C4-2B (cell line): ENCODE measurements at regions not wholly inside any gene's neighbourhood (a gene's known extent, or its start where the extent isn't known, plus 50 kb on each side); places are given as distances from the start of the nearest gene placed in this dataset.

Experiments used
- H3K27ac ChIP-seq: fragments of 450-650 bp; 2 replicates; pipeline ENCODE4 v1.5.1; 2017
- ZFX ChIP-seq: fragments of 450-650 bp; IDR thresholded peaks from 2 replicates; pipeline ENCODE4 v1.6.1; 2017
- TF ChIP-seq, protein P1 (sequence below): fragments of 450-650 bp; conservative IDR thresholded peaks from 2 replicates; pipeline ENCODE4 v1.5.1; 2017; ENCODE audit warnings: mild to moderate bottlenecking

DNA sequence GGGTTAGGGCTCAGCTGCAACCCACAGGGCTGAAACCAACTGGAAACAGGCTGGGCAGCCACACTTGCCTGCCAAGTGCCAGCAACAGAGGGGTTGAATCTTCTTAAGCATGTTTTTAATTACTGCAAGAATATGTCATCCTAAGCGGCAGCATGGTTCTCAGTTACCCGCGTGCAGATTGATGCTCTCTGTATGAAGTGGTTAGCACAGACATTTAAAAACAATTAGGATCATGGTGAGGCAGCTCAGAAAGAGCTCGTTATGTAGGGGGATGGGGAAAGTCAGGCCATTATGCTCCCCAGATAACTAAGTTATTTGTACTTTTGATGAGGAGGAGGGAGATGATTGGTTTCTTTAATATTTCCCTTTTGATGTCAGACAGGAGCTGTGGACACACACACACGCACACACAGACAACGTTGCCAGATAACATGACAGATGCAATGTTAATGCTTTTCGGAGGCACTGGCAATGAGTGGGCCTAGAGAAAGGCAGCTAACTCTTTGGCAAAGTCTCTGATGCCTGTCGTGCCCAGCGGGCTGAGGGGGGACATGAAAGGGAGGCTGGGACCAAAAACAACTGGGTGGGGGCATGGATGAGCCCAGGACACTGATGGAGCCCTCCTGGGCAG, 389.7 kb downstream of the NXPE2 start:
- TF ChIP-seq, protein P1, sequence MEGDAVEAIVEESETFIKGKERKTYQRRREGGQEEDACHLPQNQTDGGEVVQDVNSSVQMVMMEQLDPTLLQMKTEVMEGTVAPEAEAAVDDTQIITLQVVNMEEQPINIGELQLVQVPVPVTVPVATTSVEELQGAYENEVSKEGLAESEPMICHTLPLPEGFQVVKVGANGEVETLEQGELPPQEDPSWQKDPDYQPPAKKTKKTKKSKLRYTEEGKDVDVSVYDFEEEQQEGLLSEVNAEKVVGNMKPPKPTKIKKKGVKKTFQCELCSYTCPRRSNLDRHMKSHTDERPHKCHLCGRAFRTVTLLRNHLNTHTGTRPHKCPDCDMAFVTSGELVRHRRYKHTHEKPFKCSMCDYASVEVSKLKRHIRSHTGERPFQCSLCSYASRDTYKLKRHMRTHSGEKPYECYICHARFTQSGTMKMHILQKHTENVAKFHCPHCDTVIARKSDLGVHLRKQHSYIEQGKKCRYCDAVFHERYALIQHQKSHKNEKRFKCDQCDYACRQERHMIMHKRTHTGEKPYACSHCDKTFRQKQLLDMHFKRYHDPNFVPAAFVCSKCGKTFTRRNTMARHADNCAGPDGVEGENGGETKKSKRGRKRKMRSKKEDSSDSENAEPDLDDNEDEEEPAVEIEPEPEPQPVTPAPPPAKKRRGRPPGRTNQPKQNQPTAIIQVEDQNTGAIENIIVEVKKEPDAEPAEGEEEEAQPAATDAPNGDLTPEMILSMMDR = no peak
- no peak for TF ChIP-seq ZFX
- no peak overlapping the region for H3K27ac ChIP-seq

DNA sequence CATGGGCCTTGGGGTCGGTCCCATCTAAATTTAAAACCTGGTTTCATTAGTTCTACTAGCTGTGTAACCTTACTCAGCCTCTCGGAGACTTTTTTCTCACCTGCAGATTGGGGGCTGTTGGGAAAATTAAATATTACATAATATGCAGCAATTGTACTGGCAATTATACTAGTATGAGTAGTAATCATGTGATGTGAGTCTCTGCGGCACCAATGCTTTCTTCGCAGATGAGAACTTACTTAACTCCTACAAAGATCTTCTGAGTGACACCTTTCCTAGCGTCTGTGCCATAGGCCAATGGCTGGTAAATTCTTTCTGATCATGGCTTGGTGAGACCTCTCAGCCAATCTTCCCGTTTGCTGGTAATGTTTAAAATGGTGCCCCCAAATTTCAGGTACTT, 391.3 kb downstream of the NXPE2 start:
- no peak for TF ChIP-seq ZFX
- no peak overlapping the region for H3K27ac ChIP-seq

DNA sequence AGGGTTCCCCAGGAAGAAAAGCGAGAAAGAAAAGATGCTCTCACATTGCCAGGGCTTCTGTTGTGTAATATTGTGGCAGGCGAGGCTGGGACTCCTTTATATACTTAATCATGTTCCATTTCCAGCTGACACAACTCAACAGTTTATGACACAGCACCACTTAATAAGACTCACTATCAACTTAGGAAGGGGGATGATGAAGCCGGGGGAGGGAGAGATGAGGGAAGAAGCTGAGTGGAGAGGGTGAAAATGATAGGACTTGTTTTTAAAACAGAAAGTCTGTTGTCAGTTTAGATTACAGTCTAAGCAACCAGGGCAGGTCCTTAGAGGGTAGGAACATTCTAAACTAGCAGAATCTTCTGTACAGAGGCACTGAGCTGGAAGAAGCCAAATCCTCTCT, 397.0 kb downstream of the NXPE2 start:
- TF ChIP-seq ZFX = no peak
- TF ChIP-seq, protein P1 = no peak
- H3K27ac ChIP-seq = no peak overlapping the region

DNA sequence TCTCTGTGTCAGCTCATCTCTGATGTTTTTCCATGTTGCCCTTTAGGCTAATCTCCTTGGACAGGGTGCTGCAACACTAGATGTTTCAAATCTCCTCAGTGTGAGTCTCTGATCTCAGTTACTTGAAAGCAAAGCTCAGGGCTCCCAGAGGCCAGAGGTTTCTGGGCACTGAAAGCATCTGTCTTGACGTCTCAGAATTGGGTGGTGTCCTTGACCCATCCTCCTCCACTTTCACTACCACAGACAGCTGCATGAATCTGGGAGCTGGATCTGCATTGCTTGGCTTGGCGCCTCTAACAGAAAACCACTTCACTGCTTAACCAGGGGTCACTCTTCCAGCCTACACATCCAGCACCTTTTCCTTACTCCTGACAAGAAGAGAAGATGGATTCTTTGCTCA, 399.4 kb downstream of the NXPE2 start:
- H3K27ac ChIP-seq = no peak overlapping the region
- TF ChIP-seq ZFX = no peak
- TF ChIP-seq, protein P1 = no peak

DNA sequence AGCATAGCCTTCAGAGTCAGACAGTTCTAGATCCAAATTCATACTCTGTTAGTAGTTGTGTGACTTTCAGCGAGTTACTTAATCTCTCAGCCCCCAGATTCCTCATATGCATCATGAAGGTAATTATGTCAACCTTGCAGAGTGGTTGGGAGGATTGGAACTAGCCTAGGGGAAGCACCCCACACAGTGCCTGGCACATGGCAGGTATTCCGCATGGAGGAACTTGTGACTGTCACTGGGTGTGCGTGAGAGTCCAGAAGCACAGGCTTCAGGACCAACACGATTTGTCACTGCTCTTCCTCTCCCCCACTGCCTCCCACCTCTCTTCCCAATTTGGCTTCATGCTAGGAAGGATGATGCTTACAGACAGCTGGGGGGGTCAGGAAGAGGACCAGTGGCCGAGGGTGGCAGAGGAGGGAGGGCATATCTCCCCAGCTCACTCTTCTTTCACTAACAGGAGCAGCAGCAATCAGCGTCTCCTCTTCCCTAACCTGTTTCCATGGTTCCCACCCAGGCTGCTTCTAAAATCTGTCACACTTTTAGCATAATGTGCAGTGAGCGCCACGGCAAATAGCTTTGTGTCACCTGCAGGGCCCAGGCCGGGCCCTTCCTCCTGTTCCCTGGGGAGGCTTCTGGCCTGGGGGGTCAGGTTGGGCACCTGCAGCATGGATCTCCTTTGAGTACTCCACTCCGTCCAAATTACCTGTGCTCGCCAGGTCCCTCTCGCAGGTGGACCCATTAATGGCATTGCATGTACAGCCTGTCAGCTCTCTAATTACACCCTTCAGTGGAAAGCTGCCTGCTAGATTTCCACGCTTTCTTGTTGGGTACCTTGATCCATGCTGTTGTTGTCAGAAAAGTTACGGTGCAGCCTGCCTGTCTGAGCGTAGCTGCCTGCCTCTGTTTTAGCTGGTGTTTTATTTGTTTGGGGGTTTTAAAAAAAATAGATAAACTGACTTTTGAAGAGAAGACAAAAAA, 400.4 kb downstream of the NXPE2 start:
- no peak for TF ChIP-seq ZFX
- TF ChIP-seq, protein P1 = no peak
- no peak overlapping the region for H3K27ac ChIP-seq

DNA sequence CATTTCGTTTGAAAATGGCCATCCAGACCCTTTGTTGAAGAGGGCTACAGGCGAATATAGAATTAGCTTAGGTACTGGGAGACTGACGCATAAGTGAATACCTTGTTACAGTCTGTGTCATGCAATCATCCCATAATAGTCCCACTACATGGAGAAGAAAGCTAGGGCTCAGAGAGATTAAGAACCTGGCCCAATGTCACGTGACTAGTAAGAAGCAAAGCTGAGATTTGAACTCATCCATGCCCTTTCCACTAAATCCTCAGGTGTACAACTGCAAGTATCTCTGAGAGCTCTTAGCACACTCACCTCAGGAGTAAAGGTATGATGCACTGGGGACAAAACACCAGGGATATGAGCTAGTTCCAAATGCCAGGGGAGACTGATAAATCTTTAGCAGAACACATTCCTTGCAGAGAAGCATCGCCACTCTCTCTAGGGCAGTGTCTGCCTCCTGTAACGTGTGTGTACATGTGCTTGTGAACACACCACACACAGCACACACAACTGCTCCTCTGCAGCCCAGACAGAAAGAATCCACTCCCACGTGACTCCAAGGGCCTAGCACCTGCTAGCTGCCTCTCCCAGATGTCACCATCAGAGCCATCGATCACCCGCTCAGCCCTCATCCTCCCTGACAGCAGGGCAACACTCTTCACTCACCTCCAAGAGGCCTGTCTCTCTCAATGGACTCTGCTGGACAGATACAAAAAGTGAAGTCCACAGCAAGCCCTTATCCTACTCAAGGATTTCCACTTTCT, 402.8 kb downstream of the NXPE2 start:
- TF ChIP-seq, protein P1 = no peak
- no peak for TF ChIP-seq ZFX
- H3K27ac ChIP-seq = no peak overlapping the region

DNA sequence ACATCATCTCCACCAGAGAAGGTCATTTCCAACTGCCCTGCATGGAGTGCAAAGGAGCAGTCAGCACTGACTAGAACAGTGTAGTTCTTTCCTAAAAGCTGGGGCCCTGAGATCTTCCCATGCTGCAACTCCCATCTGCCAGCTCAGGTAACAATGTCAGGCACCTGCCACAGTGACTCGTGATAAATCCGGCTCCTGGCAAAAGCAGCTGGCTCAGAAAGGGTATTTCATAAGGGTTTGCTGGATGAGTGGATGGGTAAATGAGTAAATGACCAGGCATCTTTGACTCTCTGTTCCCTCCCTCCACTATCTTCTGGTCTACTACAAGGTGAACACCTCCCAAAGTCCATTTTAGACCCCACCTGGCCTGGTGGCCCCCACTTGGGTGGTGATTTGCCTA, 403.6 kb downstream of the NXPE2 start:
- TF ChIP-seq, protein P1 = no peak
- no peak for TF ChIP-seq ZFX
- no peak overlapping the region for H3K27ac ChIP-seq
